H9 (cell line): ENCODE measurements at regions not wholly inside any gene's neighbourhood (a gene's known extent, or its start where the extent isn't known, plus 50 kb on each side); places are given as distances from the start of the nearest gene placed in this dataset.

Experiments
- DNase-seq: peaks from one replicate; pipeline ENCODE4 v3.0.0-alpha.2; 2017
- H2AFZ ChIP-seq: one replicate; pipeline ENCODE4 v1.6.1; 2013; ENCODE audit warnings: mild to moderate bottlenecking, low read length, control low read depth, moderate library complexity
- H2AK5ac ChIP-seq: 2 replicates; pipeline ENCODE4 v1.6.1; 2013; ENCODE audit warnings: low read length, control low read depth, mixed read lengths; ENCODE audit not compliant: insufficient read length
- H2BK120ac ChIP-seq: one replicate; pipeline ENCODE4 v1.6.1; 2013; ENCODE audit warnings: low read depth, mild to moderate bottlenecking, low read length, control low read depth, inconsistent platforms; ENCODE audit not compliant: poor library complexity, severe bottlenecking
- H2BK12ac ChIP-seq: 2 replicates; pipeline ENCODE4 v1.6.1; 2013; ENCODE audit warnings: low read length, control low read depth, mixed read lengths, low read depth; ENCODE audit not compliant: insufficient read length
- H2BK15ac ChIP-seq: 2 replicates; pipeline ENCODE4 v1.6.1; 2013; ENCODE audit warnings: low read depth, low read length, control low read depth
- H2BK20ac ChIP-seq: one replicate; pipeline ENCODE4 v1.6.1; 2013; ENCODE audit warnings: low read depth, mild to moderate bottlenecking, low read length, control low read depth, inconsistent platforms; ENCODE audit not compliant: poor library complexity, severe bottlenecking
- H2BK5ac ChIP-seq: 2 replicates; pipeline ENCODE4 v1.6.1; 2013; ENCODE audit warnings: low read length, control low read depth, mixed read lengths; ENCODE audit not compliant: insufficient read length
- H3K14ac ChIP-seq: 2 replicates; pipeline ENCODE4 v1.6.1; 2013; ENCODE audit warnings: low read length, control low read depth; ENCODE audit not compliant: insufficient read depth
- H3K18ac ChIP-seq: 2 replicates; pipeline ENCODE4 v1.6.1; 2013; ENCODE audit warnings: low read depth, mild to moderate bottlenecking, mixed read lengths, low read length, control low read depth; ENCODE audit not compliant: insufficient read length
- H3K23ac ChIP-seq: 2 replicates; pipeline ENCODE4 v1.6.1; 2013; ENCODE audit warnings: low read length, control low read depth, mixed read lengths, low read depth; ENCODE audit not compliant: insufficient read length
- H3K23me2 ChIP-seq: 2 replicates; pipeline ENCODE4 v1.6.1; 2013; ENCODE audit warnings: low read depth, mild to moderate bottlenecking, mixed read lengths, low read length, control low read depth; ENCODE audit not compliant: insufficient read length, poor library complexity, severe bottlenecking
- H3K27ac ChIP-seq: 2 replicates; pipeline ENCODE4 v1.5.1; 2013; ENCODE audit warnings: low read length, control low read depth, mixed read lengths, low read depth; ENCODE audit not compliant: insufficient read length
- H3K27me3 ChIP-seq: 2 replicates; pipeline ENCODE4 v1.6.1; 2013; ENCODE audit warnings: low read length, control low read depth, inconsistent platforms; ENCODE audit not compliant: insufficient read depth
- H3K4ac ChIP-seq: 2 replicates; pipeline ENCODE4 v1.6.1; 2013; ENCODE audit warnings: low read depth, mild to moderate bottlenecking, control low read depth, inconsistent platforms, low read length, moderate library complexity
- H3K4me1 ChIP-seq: 2 replicates; pipeline ENCODE4 v1.6.1; 2013; ENCODE audit warnings: low read length, control low read depth, inconsistent platforms; ENCODE audit not compliant: insufficient read depth
- H3K4me2 ChIP-seq: 2 replicates; pipeline ENCODE4 v1.6.1; 2013; ENCODE audit warnings: low read length, control low read depth, mixed read lengths; ENCODE audit not compliant: insufficient read length, insufficient read depth
- H3K56ac ChIP-seq: 2 replicates; pipeline ENCODE4 v1.6.1; 2013; ENCODE audit warnings: low read depth, mild to moderate bottlenecking, mixed read lengths, low read length, control low read depth; ENCODE audit not compliant: insufficient read length
- H3K79me1 ChIP-seq: 2 replicates; pipeline ENCODE4 v1.6.1; 2013; ENCODE audit warnings: low read depth, mild to moderate bottlenecking, moderate library complexity, low read length, control low read depth, inconsistent platforms; ENCODE audit not compliant: insufficient read depth, poor library complexity, severe bottlenecking
- H3K79me2 ChIP-seq: 2 replicates; pipeline ENCODE4 v1.6.1; 2013; ENCODE audit warnings: low read length, control low read depth, inconsistent platforms; ENCODE audit not compliant: insufficient read depth
- H3K9ac ChIP-seq: 2 replicates; pipeline ENCODE4 v1.6.1; 2013; ENCODE audit warnings: low read length, control low read depth, mixed read lengths; ENCODE audit not compliant: insufficient read length; ENCODE audit errors: extremely low read depth
- H3K9me3 ChIP-seq: one replicate; pipeline ENCODE4 v1.6.1; 2013; ENCODE audit warnings: low read depth, low read length, inconsistent platforms; ENCODE audit not compliant: control insufficient read depth
- H3T11ph ChIP-seq: one replicate; pipeline ENCODE4 v1.6.1; 2013; ENCODE audit warnings: mild to moderate bottlenecking, low read length, control low read depth, inconsistent platforms
- H4K20me1 ChIP-seq: one replicate; pipeline ENCODE4 v1.6.1; 2013; ENCODE audit not compliant: control insufficient read depth, insufficient read length, insufficient read depth
- H4K5ac ChIP-seq: 2 replicates; pipeline ENCODE4 v1.6.1; 2013; ENCODE audit warnings: low read depth, mild to moderate bottlenecking, mixed read lengths, low read length, control low read depth; ENCODE audit not compliant: insufficient read length
- H4K8ac ChIP-seq: replicated peaks from 2 replicates; pipeline ENCODE4 v1.6.1; 2013; ENCODE audit warnings: low read length, control low read depth, mixed read lengths, low read depth; ENCODE audit not compliant: insufficient read length
- H4K91ac ChIP-seq: 2 replicates; pipeline ENCODE4 v1.6.1; 2013; ENCODE audit warnings: low read depth, mild to moderate bottlenecking, moderate library complexity, mixed read lengths, low read length, control low read depth; ENCODE audit not compliant: insufficient read length
- H3K27ac Mint-ChIP-seq, 3 experiments: 2 replicates in 2 of 3; 3 replicates in 1 of 3; pipeline ENCODE4 v1.8.0; 2020 to 2021; ENCODE audit warnings: mixed read lengths in 3 of 3, mild to moderate bottlenecking in 1 of 3, moderate library complexity in 1 of 3
- H3K27me3 Mint-ChIP-seq: 2 replicates; pipeline ENCODE4 v1.8.0; 2021; ENCODE audit warnings: low read depth, mild to moderate bottlenecking, moderate library complexity, mixed read lengths
- H3K36me3 Mint-ChIP-seq, 3 experiments: 2 replicates in 2 of 3; 3 replicates in 1 of 3; pipeline ENCODE4 v1.8.0; 2020 to 2021; ENCODE audit warnings: low read depth in 3 of 3, mixed read lengths in 3 of 3; ENCODE audit not compliant: insufficient read depth in 1 of 3
- H3K4me1 Mint-ChIP-seq, 2 experiments: 2 replicates each; pipeline ENCODE4 v1.8.0; 2020; ENCODE audit warnings: mixed read lengths in 2 of 2
- H3K4me3 Mint-ChIP-seq, 2 experiments: 2 replicates in 1 of 2; 3 replicates in 1 of 2; pipeline ENCODE4 v1.8.0; 2020 to 2021; ENCODE audit warnings: mild to moderate bottlenecking in 2 of 2, mixed read lengths in 2 of 2, moderate library complexity in 1 of 2
- H3K9me3 Mint-ChIP-seq, 2 experiments: 2 replicates in 1 of 2; 3 replicates in 1 of 2; pipeline ENCODE4 v1.8.0; 2020; ENCODE audit warnings: mild to moderate bottlenecking in 2 of 2, mixed read lengths in 2 of 2, moderate library complexity in 1 of 2
- CTCF ChIP-seq: fragments of 200-600 bp; sonication (generic); conservative IDR thresholded peaks from 3 replicates; pipeline ENCODE4 v1.8.0; 2021; ENCODE audit warnings: antibody characterized with exemption, mild to moderate bottlenecking
- whole genome bisulfite sequencing: extraction: QIAGEN DNeasy Blood & Tissue Kit; methylation state at CpG from one replicate; pipeline ENCODE4 v1.1.7; 2013; ENCODE audit warnings: missing lambda C conversion rate, low lambda C conversion rate, mixed read lengths; ENCODE audit not compliant: insufficient read length; ENCODE audit errors: extremely low coverage; 5-methylcytosine and 5-hydroxymethylcytosine counted together

GRCh38 chr21:28156590-28156989 lies 836.1 kb downstream of the LTN1 start:
- Histone ChIP-seq H3K4me1 (no peaks in the 10 kb centered on the region), H2BK120ac (no peak overlapping the region), H3K9me3 (no peaks in the 10 kb centered on the region), H3K9ac (no peak overlapping the region), H3K18ac (no peak overlapping the region), H3K56ac (no peak overlapping the region), H3K4ac (no peak overlapping the region), H2BK12ac (no peak overlapping the region), H3K79me2 (no peaks in the 10 kb centered on the region), H2BK20ac (no peak overlapping the region), H3K23me2 (no peaks in the 10 kb centered on the region), H3K4me2 (no peak overlapping the region), H3K23ac (no peak overlapping the region), H2AK5ac (no peak overlapping the region), H3K14ac (no peak overlapping the region), H3K79me1 (no peaks in the 10 kb centered on the region), H4K91ac (no peak overlapping the region), H4K8ac (no peak overlapping the region), H3T11ph (no peak overlapping the region), H4K20me1 (no peaks in the 10 kb centered on the region), H2BK15ac (no peak overlapping the region), H3K27ac (no peak overlapping the region), H2AFZ (no peak overlapping the region), H2BK5ac (no peak overlapping the region), H3K27me3 (no peaks in the 10 kb centered on the region), H4K5ac (no peak overlapping the region)
- H3K4me3 Mint-ChIP-seq: no peak overlapping the region
- TF ChIP-seq CTCF: no peak
- DNase-seq: no peak
- H3K36me3 Mint-ChIP-seq: no peaks in the 10 kb centered on the region; a peak in 1 of 7 replicates
- WGBS: no CpG with 5 or more reads among the region's 6 CpGs
- H3K4me1 Mint-ChIP-seq: peaks cover 3 to 4% of the 10 kb centered on the region in 2 experiments
- no peak overlapping the region for H3K27ac Mint-ChIP-seq
- no peaks in the 10 kb centered on the region for H3K27me3 Mint-ChIP-seq
- H3K9me3 Mint-ChIP-seq: peaks cover 0 to 2% of the 10 kb centered on the region in 2 experiments; a peak in 2 of 5 replicates
